Thyroid gland (tissue), 4 donors: ENCODE measurements at regions not wholly inside any gene's neighbourhood (a gene's known extent, or its start where the extent isn't known, plus 50 kb on each side); places are given as distances from the start of the nearest gene placed in this dataset.

Experiments used
- DNase-seq, 2 donors: peaks; one replicate each; pipeline ENCODE4 v3.0.0-alpha.2; 2019
- H3K27ac ChIP-seq, 3 donors: fragments of 200-600 bp; sonication (generic); 1 replicate in 2 of 3; 2 replicates in 1 of 3; pipeline ENCODE4 v1.5.1; 2016 to 2019; ENCODE audit warnings: mild to moderate bottlenecking in 1 of 3, moderate library complexity in 1 of 3
- H3K27me3 ChIP-seq: fragments of 200-600 bp; sonication (generic); one replicate; pipeline ENCODE4 v1.5.1; 2019
- H3K36me3 ChIP-seq, 2 donors: fragments of 200-600 bp; sonication (generic); one replicate each; pipeline ENCODE4 v1.5.1; 2016 to 2019
- H3K4me1 ChIP-seq, 2 donors: fragments of 200-600 bp; sonication (generic); one replicate each; pipeline ENCODE4 v1.5.1; 2017 to 2019
- H3K4me3 ChIP-seq, 3 donors: fragments of 200-600 bp; sonication (generic); replicated peaks in 1 of 3; 1 replicate in 2 of 3; 2 replicates in 1 of 3; pipeline ENCODE4 v1.5.1; 2016; ENCODE audit warnings: mild to moderate bottlenecking in 1 of 3
- H3K9me3 ChIP-seq: fragments of 200-600 bp; sonication (generic); one replicate; pipeline ENCODE4 v1.5.1; 2017
- CTCF ChIP-seq, 6 experiments: fragments of 200-600 bp in 3 of 6; fragments of 450-650 bp in 3 of 6; sonication (generic) in 3 of 6; IDR thresholded peaks; one replicate each; pipeline ENCODE4 v1.5.1; 2016 to 2019; ENCODE audit warnings: antibody characterized with exemption in 6 of 6, mild to moderate bottlenecking in 2 of 6, inconsistent platforms in 1 of 6, moderate library complexity in 1 of 6
- POLR2A ChIP-seq, 2 donors: fragments of 450-650 bp; IDR thresholded peaks; one replicate each; pipeline ENCODE4 v1.6.1; 2017; ENCODE audit warnings: antibody characterized with exemption in 2 of 2, mild to moderate bottlenecking in 2 of 2, moderate library complexity in 1 of 2
- WGBS, 2 donors: methylation state at CpG; one replicate each; pipeline ENCODE4 v1.1.5; 2017; 5-methylcytosine and 5-hydroxymethylcytosine counted together
- intact Hi-C: fragments of 100-400 bp; cut with DNase I; formaldehyde crosslinking; loops from one replicate; pipeline ENCODE4 v1.15.1; 2023

DNA sequence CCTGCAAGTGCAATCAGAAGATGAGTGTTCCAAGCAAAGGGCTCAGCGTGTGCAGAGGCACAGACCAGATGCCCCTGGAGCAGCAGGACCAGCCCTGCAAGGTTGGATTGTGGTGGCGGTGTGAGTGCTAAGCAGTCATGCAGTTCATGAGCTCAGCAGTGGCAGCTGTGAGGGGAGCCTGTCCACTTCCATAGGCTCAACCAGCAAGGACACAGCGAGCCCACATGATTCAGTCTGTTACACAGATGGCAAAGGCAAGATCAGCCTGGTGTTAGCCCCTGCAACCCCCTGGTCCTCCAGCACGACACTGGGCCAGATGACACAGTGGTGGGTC is 95.9 kb upstream of the PRR23E start:
- TF ChIP-seq POLR2A (IDR thresholded peaks at IDR 0.05) = no peak
- DNase-seq = peak; percentile 62 to 72
- intact Hi-C loops = no loop called here
- Histone ChIP-seq H3K27me3 (no peaks in the 10 kb centered on the region), H3K9me3 (no peaks in the 10 kb centered on the region), H3K4me3 (no peak overlapping the region), H3K36me3 (no peaks in the 10 kb centered on the region), H3K4me1 (peaks cover 0 to 13% of the 10 kb centered on the region in 2 donors), H3K27ac (no peak overlapping the region)
- WGBS, 2 donors = 54 to 56% methylated on average over 4 of the region's 4 CpGs

- WGBS, 2 donors = 77 to 91% methylated on average over 2 to 3 of the region's 3 CpGs
- no peaks in the 10 kb centered on the region for H3K27me3 ChIP-seq
- H3K36me3 ChIP-seq = no peaks in the 10 kb centered on the region
- H3K4me3 ChIP-seq = no peak overlapping the region
- TF ChIP-seq CTCF (IDR thresholded peaks at IDR 0.05) (no peak), POLR2A (IDR thresholded peaks at IDR 0.05) (no peak)
- H3K9me3 ChIP-seq = no peaks in the 10 kb centered on the region
- DNase-seq = no peak
- no peak overlapping the region for H3K27ac ChIP-seq
- H3K4me1 ChIP-seq = peaks cover 0 to 13% of the 10 kb centered on the region in 2 donors
- intact Hi-C loops = no loop called here
These were observed 95.5 kb upstream of the PRR23E start for GRCh38 chr3:127097481-127097880.

GRCh38 chr3:127099982-127100381 is 92.9 kb upstream of the PRR23E start:
- H3K4me1 ChIP-seq = peaks cover 0 to 13% of the 10 kb centered on the region in 2 donors
- H3K27ac ChIP-seq = no peak overlapping the region
- 94 to 98% methylated on average over 3 of the region's 3 CpGs for WGBS, 2 donors
- no peaks in the 10 kb centered on the region for H3K9me3 ChIP-seq
- DNase-seq = no peak
- H3K36me3 ChIP-seq = no peaks in the 10 kb centered on the region
- no peak overlapping the region for H3K4me3 ChIP-seq
- H3K27me3 ChIP-seq = no peaks in the 10 kb centered on the region
- TF ChIP-seq POLR2A (IDR thresholded peaks at IDR 0.05) (no peak), CTCF (IDR thresholded peaks at IDR 0.05) (no peak)
- intact Hi-C loops = no loop called here

DNA sequence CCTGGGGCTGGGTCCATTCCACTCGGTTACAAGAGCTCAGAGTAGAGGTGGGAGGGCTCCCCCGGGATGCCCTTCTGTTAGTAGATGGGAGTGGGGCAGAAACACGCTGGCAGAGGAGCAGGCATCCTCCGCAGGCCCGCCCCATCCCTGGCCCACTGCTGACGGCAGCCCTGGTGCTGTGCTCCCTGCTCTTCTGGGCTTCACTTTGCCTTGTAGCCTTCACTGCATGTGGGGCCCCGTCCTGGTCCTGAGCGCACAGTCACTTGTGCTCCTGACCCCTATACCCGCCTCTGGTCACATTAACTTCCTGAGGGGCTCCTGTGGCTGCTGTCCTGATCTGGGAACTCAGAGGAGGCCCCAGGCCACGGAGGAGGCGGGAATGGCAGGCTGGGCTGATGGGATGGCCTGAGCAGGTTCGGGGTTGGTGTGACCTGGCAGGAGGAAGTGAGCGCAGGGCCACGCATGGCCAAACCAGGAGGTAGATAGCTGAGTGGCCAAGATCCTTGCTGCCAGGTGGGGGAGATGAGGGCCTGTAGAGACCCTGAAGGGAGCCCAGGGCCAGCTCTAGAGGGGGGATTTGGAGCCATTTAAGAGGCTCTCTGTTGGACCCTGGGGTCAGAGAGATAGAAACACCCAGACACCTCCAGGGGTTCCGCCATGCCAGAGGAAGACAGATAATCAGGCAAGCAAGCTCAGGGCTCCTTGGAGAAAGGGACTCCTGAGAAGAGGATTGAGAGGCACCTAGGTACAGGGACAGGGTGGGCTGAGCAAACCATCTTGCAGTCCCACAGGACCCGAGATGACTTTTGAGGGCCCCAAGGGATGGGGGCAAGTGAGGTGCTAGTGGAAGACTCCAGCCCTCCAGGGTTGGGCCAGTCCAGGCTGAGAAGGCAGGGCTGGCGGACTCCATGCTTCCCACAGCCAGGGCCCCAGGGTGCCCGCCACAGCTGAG is 92.2 kb upstream of the PRR23E start:
- Histone ChIP-seq H3K36me3 (no peaks in the 10 kb centered on the region), H3K27ac (no peak overlapping the region), H3K9me3 (no peaks in the 10 kb centered on the region), H3K27me3 (no peaks in the 10 kb centered on the region), H3K4me3 (no peak overlapping the region), H3K4me1 (peaks cover 0 to 13% of the 10 kb centered on the region in 2 donors)
- intact Hi-C loops = no loop called here
- DNase-seq = peak in 1 of 2 donors; percentile 21
- TF ChIP-seq POLR2A (IDR thresholded peaks at IDR 0.05) (no peak), CTCF (IDR thresholded peaks at IDR 0.05) (no peak)
- WGBS, 2 donors = 73 to 81% methylated on average over 10 to 17 of the region's 18 CpGs

- H3K9me3 ChIP-seq = no peaks in the 10 kb centered on the region
These were observed 91.3 kb upstream of the PRR23E start for GRCh38 chr3:127101411-127102187.

More at GRCh38 chr3:127101411-127102187, 91.3 kb upstream of the PRR23E start:
- WGBS, 2 donors = 86 to 91% methylated on average over 19 of the region's 19 CpGs
- TF ChIP-seq POLR2A (IDR thresholded peaks at IDR 0.05) (no peak), CTCF (IDR thresholded peaks at IDR 0.05) (no peak)
- H3K4me1 ChIP-seq = peaks cover 0 to 7% of the 10 kb centered on the region in 2 donors
- H3K36me3 ChIP-seq = no peaks in the 10 kb centered on the region
- DNase-seq = no peak
- intact Hi-C loops = no loop called here
- H3K27ac ChIP-seq = no peak overlapping the region
- no peak overlapping the region for H3K4me3 ChIP-seq
- H3K27me3 ChIP-seq = no peaks in the 10 kb centered on the region
